NCI-H526 (cell line): ENCODE measurements at regions not wholly inside any gene's neighbourhood (a gene's known extent, or its start where the extent isn't known, plus 50 kb on each side); places are given as distances from the start of the nearest gene placed in this dataset.

ENCODE experiments used
- DNase-seq, 2 experiments: peaks; one replicate each; lab custom pipeline; 2025; lab: John Stamatoyannopoulos, UW

DNA sequence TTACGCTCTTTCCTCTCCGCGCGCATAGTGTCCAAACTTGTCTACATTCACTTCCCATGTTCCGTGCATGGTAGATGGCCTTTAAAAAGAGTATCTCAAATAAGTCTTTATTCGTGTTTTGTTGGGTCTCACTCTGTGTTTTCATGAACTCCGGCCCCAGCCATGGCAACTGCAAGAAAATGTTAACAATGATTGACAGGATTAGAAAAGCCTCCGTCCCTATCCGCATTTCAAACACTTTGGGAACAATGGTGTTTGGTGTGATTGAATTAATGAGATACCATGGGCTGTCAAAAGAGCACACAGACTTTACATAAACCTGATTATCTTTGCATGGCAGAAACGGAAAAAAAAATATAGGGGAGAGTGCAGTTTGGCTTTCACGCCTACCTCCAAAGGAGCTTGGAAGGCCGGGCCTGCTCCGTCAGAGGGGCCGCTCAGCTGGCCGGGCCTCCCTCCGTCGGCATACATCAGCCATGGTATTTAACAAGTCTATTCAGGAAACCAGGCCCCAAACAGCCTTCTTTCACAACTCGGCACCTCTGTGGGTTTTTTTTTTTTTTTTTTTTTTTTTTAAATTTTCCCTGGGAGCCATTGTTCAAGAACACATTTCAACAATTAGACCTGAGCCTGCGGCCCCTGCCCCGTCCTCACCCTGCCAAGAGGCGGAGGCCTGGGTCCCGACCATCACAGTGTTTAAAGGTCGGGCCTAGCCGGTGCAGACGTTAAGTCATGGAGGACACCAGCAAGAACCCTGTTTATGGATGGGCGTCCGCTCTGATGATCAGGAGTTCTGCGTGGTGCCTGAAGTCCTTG, 323.8 kb upstream of the IRX4 start:
- DNase-seq: peak; percentile 81 to 83

DNA sequence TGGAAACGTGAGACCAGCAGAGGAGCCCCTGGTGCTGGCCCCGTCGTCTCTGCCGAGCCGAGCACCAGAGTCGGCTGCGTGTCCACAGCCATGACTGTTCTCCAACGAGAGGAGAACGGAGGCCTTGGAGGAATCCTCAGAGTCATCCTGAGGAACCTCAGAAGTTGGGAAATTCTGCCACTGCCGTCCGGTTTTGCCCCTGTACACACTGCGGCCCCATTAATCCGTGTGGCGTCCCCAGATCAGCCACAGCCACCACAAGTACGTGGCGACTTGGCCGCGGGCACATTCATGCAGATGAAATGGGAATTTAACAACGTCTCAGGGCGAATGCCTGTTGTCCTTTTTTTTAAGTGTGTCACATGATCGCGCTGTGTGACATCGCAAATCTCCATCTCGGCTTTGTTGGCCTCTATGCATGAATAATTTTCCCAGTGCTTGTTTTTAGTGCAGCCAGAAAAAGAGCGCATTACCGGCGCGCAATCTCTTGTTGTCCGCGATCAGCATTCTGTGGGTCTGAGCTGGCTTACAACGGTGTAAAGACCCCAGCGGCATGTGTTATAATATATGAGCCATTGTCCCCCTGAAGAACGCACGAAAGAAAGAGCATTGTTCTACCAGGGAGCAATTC, 323.0 kb upstream of the IRX4 start:
- DNase-seq: no peak

DNA sequence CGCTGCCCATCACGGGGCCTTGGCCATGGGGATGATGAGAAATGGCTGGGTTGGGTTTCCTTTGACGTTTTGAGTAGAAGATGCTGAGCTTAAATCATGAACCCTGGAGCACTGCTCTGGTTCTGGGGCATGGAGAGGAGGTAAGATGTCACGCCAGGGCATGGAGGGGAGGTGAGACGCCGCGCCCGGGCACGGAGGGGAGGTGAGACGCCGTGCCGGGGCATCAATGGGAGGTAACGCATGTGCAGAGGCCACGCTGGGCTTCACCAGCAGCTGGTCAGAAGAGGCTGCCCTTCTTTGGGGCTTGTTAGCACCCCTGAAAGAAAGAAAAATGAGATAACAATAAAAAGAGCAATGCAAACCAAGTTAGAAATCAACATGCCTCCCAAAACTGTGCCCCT, 322.5 kb upstream of the IRX4 start:
- DNase-seq: no peak

DNA sequence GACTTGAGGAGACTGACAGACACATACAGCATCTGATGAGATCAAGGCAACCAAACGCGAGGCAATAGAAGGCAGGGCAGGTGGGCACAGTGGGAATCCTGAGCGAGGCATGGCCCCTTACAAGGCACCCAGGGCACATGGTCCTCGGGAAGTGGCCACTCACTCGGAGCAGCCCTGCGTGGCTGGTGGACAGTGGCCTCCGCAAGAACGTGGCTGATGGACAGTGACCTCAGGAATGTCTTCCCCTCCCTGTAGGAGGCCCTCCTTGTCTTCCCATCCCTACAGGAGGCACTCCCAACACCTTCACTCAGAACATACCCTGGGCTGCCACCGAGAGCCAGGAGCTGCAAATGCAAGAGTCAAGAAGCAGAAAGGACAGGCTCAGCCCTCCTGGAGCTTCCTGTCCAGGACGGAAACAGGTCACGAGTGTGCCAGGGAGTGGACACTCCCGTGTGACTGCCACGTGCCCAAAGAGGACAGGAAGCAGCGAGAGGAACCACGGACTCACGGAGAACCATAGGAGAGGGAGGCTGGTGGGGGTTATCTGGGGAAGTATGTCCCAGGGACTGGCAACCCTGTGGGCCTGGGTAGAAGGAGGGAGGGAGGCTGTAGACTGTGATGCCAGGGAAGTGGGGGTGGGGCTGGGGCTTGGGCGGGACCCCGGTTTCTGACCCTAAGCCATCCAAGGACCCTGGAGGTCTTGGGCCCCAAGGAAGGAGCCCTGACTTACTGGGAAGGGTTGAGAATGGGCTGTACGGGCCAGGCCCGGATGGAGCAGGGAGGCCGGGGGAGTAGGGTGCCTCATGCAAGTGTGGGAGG, 321.9 kb upstream of the IRX4 start:
- DNase-seq: no peak

DNA sequence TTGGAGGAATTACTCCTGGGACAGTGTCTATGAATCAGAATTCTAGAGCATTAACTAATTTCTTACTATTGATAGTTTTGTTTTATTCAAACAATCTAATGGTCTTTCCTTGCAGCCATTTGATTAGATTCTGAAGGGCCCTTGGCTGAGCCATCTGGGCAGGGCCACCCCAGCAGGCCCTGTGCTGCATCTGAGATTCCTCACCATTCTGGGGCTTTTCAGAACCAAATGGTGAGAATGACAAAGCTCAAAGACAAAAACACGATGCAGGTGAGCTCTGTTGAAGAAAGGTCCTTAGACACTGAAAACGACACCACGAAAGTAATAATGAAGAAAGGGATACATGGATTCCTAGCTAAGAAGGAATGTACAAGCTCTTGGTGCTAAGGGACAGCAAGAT, 321.0 kb upstream of the IRX4 start:
- no peak for DNase-seq

DNA sequence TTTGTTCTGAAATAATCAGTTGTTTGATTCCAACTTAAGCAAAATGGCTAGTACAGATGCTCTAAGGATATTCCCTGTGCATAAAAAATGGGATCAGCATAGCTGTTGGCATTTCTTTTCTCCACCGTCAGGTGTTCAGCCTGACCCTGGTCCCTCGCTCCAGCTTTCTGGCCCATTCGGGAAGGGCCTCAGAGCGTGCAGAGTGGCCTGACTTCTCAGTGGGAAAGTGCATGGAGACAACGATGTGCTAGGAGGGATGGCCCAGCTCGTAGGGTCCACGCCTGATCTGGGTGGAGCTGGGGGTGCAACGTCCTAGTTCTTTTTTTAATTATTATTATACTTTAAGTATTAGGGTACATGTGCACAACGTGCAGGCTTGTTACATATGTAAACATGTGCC, 319.1 kb upstream of the IRX4 start:
- no peak for DNase-seq

DNA sequence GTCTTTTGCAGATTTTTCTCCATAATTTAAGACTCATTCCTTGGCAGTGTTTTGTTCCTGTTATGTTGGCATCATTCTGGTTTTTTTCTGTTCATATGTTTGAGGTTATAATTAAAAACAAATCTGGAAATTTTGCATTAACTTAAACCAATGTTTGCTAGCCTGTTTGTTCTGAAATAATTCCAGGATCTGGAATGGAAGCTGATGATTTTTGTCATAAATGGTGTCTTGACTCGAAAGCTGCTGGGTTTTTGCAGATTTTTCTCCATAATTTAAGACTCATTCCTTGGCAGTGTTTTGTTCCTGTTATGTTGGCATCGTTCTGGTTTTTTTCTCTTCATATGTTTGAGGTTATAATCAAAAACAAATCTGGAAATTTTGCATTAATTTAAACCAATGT, 318.7 kb upstream of the IRX4 start:
- no peak for DNase-seq

DNA sequence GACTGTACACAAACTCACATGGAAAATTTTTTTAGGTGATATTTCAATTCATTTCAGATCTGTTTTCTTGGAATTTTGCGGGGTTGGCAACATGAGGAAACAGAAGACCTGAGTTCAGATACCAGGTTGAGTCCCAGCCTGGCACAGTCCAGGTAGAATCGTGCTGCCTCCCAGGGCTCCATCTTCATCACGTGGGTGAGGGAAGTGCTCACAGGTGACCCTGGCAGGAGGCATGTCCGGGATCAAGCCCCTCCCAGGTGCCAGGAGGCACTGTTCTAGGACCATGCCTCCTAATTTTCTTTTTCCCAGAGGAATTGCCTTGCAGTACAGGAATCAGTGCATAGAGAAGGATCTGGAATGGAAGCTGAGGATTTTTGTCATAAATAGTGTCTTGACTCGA, 318.3 kb upstream of the IRX4 start:
- peak in 1 of 2 experiments; percentile 14 for DNase-seq

DNA sequence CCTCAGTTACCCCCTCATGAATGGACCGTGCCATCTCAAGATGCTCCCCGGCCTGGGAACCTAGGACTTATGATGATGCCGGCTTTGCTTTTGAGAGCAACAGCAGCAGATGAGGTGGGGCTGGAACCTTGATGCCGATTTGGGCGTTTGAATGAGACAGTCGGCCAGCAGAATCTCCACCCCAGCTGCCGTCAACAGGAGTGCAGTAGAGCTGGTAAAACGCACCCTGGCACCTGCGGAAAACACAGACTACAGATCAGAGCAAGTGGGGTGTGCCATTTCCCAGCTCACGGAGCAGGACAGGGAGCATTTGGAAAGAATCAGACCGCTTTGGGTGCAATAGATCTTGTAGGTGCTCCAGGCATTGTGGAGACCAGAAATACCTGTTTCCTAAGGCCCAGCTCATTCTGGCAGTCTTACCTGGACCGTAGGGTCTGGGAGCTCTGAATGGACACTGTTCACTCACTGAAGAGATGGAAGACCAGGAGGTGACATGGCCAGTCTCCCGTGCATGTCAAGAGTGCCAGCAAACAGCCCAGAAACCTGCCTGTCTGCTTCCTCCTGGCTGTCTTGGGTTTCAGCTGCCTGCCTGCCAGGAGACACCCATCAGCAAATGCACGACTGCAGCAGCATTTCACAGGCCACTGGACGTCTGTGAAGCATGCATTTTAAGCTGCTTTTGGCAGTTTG, 317.7 kb upstream of the IRX4 start:
- DNase-seq: peak in 1 of 2 experiments; percentile 28

DNA sequence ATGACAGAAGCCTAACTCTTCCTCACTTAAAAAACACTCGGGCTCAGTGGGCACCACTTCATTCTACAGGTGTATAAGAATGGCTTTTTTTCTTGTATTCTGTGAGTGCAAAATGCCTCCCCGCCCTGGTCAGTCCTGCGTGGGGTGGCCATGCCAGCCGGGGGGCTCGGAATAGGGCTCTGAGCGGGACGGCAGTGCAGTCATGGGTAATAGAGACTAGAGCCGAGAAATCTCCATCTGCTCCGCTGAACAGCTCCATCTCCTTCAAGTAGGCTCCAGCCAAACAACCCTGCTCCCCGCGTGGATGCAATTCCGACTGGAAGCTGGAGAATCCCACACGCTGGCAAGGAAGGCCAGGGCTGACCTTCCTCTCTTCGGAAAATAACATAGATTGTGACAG, 317.0 kb upstream of the IRX4 start:
- no peak for DNase-seq

DNA sequence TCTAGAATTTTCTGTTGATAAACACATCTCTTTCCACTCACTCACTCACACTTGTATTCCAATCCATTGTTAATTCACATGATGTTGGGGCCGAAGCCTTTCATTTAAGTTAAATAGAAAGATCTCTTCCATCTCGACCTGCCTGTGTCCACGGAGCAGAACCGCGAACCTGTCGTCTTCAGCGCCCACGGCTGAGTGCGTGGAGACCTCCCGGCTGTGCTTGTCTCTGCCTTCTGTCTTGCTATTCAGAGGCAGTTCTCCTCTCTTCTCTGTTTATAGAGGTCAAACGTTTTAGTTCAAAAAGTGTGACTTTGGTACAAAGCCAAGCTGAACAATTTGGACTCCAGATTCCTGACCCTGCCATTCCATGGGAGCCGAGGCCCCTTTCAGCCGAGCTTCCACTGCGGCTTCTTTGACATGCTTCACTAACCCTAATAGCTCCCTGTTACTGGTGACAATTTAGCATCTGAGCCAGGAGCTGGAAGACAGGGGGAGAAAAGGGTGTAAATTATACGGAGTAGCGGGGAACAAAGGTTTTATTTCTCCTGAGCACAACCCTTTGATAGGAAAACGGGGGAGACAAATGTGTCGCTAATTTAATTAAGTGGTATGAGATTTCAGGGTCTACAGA, 314.4 kb upstream of the IRX4 start:
- DNase-seq: peak in 1 of 2 experiments; percentile 23

DNA sequence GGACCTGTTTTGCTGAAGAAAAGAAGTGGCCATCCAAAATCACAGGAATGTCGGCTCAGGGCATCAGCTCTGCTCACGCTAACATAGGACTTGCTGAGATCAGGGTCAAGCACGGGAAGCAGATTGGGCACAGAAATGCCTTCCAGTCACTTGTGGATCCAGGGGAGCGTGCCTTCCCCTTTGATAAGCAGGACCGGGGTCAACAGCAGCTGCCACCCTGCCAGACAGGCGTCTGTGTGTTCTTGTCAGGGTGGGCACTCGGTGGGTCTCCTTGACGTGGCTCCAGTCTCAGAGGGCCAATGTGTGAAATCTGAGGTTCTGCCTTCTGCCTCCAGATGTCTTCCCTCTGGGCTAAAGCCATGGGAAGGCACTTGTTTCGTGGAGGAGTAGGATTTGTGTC, 313.7 kb upstream of the IRX4 start:
- no peak for DNase-seq

DNA sequence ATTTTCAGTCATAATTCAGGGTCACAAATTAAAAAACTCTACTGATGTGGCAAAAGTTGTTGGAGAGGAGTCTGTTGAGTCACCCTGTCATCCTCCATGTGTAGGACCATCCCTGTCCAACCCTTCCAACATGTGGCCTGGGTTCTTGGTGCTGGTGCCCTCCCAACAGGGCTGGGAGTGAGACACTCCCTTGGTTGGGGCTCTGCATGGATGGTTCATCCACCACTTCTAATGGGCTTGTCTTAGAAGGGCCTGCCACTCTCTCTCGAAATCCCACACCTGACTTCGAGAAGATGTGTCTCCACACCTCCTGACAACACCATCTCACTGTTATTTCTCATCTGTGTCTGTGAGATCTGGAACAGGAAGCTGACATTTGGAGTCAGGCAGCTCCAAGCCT, 312.2 kb upstream of the IRX4 start:
- no peak for DNase-seq

DNA sequence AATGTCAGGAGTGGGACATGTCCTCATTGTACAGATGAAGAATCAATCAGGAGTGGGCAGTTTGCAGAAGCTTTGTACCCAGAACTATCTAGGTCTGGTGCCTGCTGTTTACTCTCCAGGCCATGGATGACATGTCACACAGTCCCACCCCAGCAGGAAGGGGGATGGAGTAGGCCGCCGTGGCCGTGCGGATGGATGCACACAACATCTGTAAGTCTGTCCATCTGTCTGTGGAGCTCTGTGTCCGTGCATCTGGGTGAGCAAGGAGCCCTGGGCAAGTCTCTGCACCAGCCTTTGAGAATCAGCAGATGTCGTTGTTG, 311.5 kb upstream of the IRX4 start:
- no peak for DNase-seq

DNA sequence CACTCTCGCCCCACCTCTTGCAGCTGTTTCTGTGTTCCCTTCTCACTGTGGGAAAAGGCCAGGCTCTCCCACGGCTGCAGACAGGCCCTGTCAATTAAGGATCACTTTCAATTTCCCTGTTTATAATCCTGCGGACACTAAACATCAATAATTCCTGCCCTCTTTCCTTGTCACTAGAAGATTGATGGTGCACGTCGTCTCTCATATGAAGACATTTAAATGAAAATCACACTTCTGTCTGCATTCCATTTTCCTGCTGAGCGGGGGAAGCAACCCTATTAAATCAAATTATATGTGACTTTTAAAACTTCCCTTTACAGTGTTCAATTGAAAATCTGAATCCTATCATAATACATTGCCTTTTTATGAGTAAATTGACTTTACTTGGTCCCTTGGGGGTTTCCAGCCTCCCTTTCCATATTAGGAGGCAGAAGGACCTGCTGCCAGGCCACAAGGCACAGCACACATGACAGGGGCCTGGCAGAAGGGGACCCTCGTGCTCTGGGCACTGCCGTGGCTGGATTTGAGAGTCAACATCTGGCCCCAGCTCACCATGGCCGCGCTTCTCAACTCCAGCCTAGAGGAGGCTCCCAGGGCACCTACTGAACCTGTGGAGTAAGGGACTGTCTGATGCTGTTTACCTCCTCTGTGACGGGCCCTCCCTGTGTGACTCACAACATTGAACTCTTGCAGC, 311.0 kb upstream of the IRX4 start:
- no peak for DNase-seq

DNA sequence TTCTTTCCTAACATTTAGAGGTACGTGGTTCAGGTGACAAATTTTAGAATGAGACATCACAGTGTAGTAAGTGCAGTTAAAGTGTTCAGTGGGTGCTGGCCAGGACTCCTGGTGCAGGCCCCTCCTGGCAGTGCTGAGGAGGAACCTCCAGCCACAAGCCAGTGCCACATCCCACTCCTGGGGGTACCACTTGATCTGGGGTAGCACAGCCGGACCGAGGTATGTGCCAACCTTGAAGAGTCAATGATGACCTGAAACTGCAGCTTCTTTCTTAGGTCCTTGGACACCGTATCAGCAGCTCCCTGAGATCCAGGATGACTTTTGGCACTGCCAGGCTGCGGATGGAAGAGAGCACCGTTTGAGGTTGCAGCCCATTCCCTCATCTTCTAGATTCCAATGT, 310.4 kb upstream of the IRX4 start:
- no peak for DNase-seq

DNA sequence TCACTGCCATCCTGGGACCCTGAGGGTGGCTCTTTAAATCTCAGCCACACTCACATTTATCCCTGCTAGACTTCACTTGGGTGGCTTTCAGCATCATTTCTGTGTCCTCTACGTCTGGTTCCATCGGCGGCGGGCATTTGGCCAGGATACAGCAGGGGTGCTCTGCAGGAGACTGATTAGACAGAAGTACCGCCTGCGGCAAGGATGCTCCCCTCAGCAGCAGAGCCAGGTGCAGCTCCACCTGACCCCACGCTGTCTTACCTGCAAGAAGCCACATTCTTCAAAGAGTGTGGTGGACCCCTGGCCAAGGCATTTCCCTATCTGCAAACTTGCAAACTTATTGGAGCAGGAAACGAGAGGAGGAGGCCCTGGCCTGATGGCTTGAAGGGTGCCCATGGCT, 309.8 kb upstream of the IRX4 start:
- DNase-seq: no peak

DNA sequence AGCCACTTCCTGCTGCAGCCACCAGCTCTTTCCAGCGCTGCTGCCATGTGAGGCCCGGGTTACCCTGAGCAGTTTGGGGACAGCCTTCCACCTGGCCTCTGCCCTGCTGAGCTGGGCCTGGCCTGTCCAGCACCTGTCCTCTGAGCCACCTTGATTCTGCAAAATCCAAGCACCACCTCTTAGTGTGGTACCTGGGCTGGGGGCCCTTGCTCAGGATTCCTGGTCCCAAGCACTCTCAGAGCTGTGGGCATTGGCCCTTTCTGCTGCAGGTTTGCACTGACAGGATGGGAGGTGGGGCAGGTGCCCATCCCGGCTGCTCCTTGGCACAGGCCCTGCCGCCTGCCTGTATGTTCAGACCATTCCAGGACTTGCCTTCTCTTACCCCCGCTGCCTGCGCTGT, 309.2 kb upstream of the IRX4 start:
- no peak for DNase-seq

DNA sequence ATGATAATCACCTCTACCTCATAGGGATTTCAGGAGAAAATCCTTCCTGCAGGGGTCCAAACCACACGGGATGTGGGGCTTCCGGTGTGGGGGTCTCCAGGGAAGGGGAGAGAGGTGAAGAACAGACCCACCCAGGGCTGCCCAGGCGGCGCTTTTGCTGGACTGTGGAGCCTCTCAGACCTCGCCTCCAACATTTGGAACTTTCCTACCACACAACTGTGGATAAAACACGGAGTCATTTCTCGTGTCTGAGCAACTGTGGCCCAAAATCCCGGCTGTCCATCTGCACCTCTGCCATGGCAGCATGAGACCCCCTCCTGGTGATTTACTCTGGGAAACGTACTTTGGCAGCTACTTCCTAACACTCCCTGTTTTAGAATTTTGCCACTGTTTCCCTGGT, 307.8 kb upstream of the IRX4 start:
- DNase-seq: no peak

DNA sequence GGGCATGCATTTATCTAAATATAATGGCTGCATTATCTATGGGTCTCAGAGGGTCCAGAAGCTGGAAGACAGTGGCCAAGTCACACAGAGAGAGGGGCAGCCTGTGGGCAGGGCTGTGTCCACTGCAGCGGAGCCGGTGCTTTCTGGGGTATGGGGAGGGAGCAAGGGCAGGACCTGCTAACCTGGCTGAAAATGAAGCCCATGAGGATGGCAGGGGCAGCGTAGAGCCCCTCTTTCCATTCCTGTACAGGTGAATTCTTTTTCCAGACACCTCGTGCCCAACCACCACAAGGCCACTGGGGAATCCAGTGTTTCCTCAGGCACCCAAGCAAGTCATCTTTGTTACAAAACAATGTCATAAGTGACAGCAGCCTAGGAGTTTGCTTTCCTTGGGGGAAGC, 305.9 kb upstream of the IRX4 start:
- DNase-seq: no peak

DNA sequence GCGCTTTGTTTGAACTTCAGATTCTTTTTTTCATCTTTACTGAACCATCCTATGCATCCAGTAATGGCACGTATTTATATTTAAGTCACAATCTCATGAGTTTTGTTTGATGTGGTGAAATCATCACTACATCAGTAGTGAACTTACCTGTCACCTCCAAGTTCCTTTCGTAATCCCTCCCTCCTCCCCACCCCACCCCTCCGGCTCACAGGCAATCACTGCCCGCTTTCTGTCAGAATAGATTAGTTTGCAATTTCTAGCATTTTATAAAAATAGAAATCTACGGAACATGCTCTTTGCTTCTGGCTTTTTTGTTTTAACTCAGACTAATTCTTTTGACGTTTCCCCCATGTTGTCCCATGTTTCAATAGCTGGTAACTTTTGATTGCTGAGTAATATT, 305.4 kb upstream of the IRX4 start:
- no peak for DNase-seq

DNA sequence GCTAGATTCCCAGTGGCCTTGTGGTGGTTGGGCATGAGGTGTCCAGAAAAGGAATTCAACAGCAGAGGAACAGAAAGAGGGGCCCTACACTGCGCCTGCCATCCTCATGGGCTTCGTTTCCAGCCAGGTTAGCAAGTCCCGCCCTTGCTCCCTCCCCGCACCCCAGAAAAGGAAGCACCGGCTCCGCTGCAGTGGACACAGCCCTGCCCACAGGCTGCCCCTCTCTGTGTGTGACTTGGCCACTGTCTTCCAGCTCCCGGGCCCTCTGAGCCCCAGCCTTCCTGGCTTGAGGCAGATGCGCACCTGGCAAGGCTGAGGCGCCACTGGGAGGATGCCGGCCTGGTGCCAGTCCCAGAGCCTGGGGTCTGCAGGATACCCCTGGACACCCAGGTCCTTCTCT, 305.0 kb upstream of the IRX4 start:
- no peak for DNase-seq
